B cell (primary cell): ENCODE measurements at regions not wholly inside any gene's neighbourhood (a gene's known extent, or its start where the extent isn't known, plus 50 kb on each side); places are given as distances from the start of the nearest gene placed in this dataset.

ENCODE experiments used
- ATAC-seq: fragments of 200-7000 bp; cut with Tn5 transposase; one replicate; pipeline ENCODE4 v1.10.0; 2021; ENCODE audit warnings: low read depth, mild to moderate bottlenecking, moderate number of reproducible peaks, moderate library complexity
- CTCF ChIA-PET: fragments of 350-600 bp; sonication (Branson Sonifier 250); formaldehyde crosslinking; loops from one replicate; lab custom pipeline; 2021; ENCODE audit warnings: antibody characterized with exemption, inconsistent platforms; lab: Charles Lee
- POLR2A ChIA-PET: fragments of 350-600 bp; sonication (Branson Sonifier 250); formaldehyde crosslinking; loops from one replicate; lab custom pipeline; 2021; ENCODE audit warnings: antibody characterized with exemption; lab: Charles Lee
- DNase-seq: peaks from one replicate; pipeline ENCODE4 v3.0.0; 2013
- H2AFZ ChIP-seq: 2 replicates; pipeline ENCODE4 v1.6.1; 2012; ENCODE audit warnings: mild to moderate bottlenecking, low read depth, low read length; ENCODE audit not compliant: insufficient read depth, poor library complexity, severe bottlenecking
- H3K27ac ChIP-seq, 2 donors: 1 replicate in 1 of 2; 2 replicates in 1 of 2; pipeline ENCODE4 v1.5.1; 2012 to 2013; ENCODE audit warnings: low read length in 2 of 2, mild to moderate bottlenecking in 2 of 2, moderate library complexity in 1 of 2
- H3K27me3 ChIP-seq, 4 experiments: fragments of 200-600 bp in 1 of 4; sonication (generic) in 1 of 4; replicated peaks in 1 of 4; 1 replicate in 2 of 4; 2 replicates in 2 of 4; pipeline versions ENCODE4 v1.6.1 to v1.7.0; 2013 to 2016; ENCODE audit warnings: low read length in 3 of 4, mild to moderate bottlenecking in 2 of 4, mixed read lengths in 1 of 4, moderate library complexity in 1 of 4; ENCODE audit not compliant: insufficient read depth in 4 of 4, control insufficient read depth in 3 of 4; ENCODE audit errors: control extremely low read depth in 1 of 4
- H3K36me3 ChIP-seq, 2 experiments: replicated peaks in 1 of 2; 1 replicate in 1 of 2; 2 replicates in 1 of 2; pipeline versions ENCODE4 v1.6.1 to v1.7.1; 2013; ENCODE audit warnings: low read length in 1 of 2; ENCODE audit not compliant: insufficient read depth in 2 of 2, control insufficient read depth in 1 of 2; ENCODE audit errors: control extremely low read depth in 1 of 2, extremely low read depth in 1 of 2
- H3K4me1 ChIP-seq, 2 donors: fragments of 200-600 bp in 1 of 2; sonication (generic) in 1 of 2; 1 replicate in 1 of 2; 2 replicates in 1 of 2; pipeline versions ENCODE4 v1.5.1 to v1.6.1; 2013 to 2017; ENCODE audit warnings: low read length in 2 of 2; ENCODE audit not compliant: control insufficient read depth in 2 of 2, insufficient read depth in 2 of 2
- H3K4me2 ChIP-seq: replicated peaks from 2 replicates; pipeline ENCODE3; 2012; ENCODE audit warnings: mild to moderate bottlenecking, low read depth, low read length; ENCODE audit not compliant: poor library complexity, severe bottlenecking
- H3K4me3 ChIP-seq, 5 experiments: fragments of 200-600 bp in 1 of 5; sonication (generic) in 1 of 5; 1 replicate in 3 of 5; 2 replicates in 2 of 5; pipeline versions ENCODE4 v1.5.1 to v1.7.0; 2011 to 2016; ENCODE audit warnings: low read length in 4 of 5, mild to moderate bottlenecking in 4 of 5, low read depth in 2 of 5, control low read depth in 1 of 5, moderate library complexity in 1 of 5; ENCODE audit not compliant: insufficient read depth in 1 of 5; ENCODE audit errors: control extremely low read depth in 1 of 5, extremely low read depth in 1 of 5
- H3K79me2 ChIP-seq: fragments of 200-600 bp; sonication (generic); one replicate; pipeline ENCODE4 v1.6.0; 2016; ENCODE audit warnings: low read length; ENCODE audit not compliant: control insufficient read depth, insufficient read depth
- H3K9ac ChIP-seq: fragments of 200-600 bp; sonication (generic); 2 replicates; pipeline ENCODE4 v1.6.1; 2017; ENCODE audit warnings: mild to moderate bottlenecking, low read length, moderate library complexity
- H3K9me3 ChIP-seq, 3 donors: one replicate each; pipeline versions ENCODE4 v1.6.1 to v1.7.1; 2013; ENCODE audit warnings: low read length in 2 of 3; ENCODE audit not compliant: control insufficient read depth in 2 of 3, insufficient read depth in 1 of 3; ENCODE audit errors: control extremely low read depth in 1 of 3
- H4K20me1 ChIP-seq: 2 replicates; pipeline ENCODE4 v1.6.0; 2012; ENCODE audit warnings: mild to moderate bottlenecking, low read length; ENCODE audit not compliant: insufficient read depth, control insufficient read depth, poor library complexity, severe bottlenecking
- H3K27ac Mint-ChIP-seq: one replicate; pipeline ENCODE4 v1.8.0; 2021; ENCODE audit warnings: mixed read lengths
- H3K27me3 Mint-ChIP-seq: one replicate; pipeline ENCODE4 v1.8.0; 2021; ENCODE audit warnings: mixed read lengths
- H3K4me1 Mint-ChIP-seq: one replicate; pipeline ENCODE4 v1.8.0; 2021; ENCODE audit warnings: mixed read lengths
- H3K4me3 Mint-ChIP-seq: one replicate; pipeline ENCODE4 v1.8.0; 2021; ENCODE audit warnings: mixed read lengths
- H3K9me3 Mint-ChIP-seq: one replicate; pipeline ENCODE4 v1.8.0; 2022; ENCODE audit warnings: mixed read lengths; ENCODE audit not compliant: insufficient read depth
- CTCF ChIP-seq: fragments of 200-600 bp; IDR thresholded peaks from one replicate; pipeline ENCODE4 v1.8.0; 2022; ENCODE audit warnings: antibody characterized with exemption, mild to moderate bottlenecking
- EZH2 ChIP-seq: IDR thresholded peaks from 2 replicates; pipeline ENCODE4 v1.6.1; 2012; ENCODE audit warnings: borderline replicate concordance, low read depth, mild to moderate bottlenecking, moderate library complexity, low read length; ENCODE audit not compliant: insufficient read depth, poor library complexity, severe bottlenecking
- WGBS: methylation state at CpG from one replicate; pipeline ENCODE4 v1.1.5; 2013; ENCODE audit warnings: missing lambda C conversion rate; ENCODE audit not compliant: insufficient coverage; 5-methylcytosine and 5-hydroxymethylcytosine counted together
- intact Hi-C: fragments of 100-400 bp; cut with micrococcal nuclease; formaldehyde crosslinking; loops from one replicate; pipeline ENCODE4 v1.10.0; 2022

- ChIA-PET CTCF (no interaction called here), POLR2A (no interaction called here)
- H3K4me3 Mint-ChIP-seq, result no peak overlapping the region
Measured at GRCh38 chr6:82521369-82521768, 157.8 kb downstream of the TPBG start.

GRCh38 chr6:82521861-82522260 lies 158.2 kb downstream of the TPBG start:
- no peak for TF ChIP-seq CTCF
- TF ChIP-seq EZH2, result no peak
- Mint-ChIP-seq H3K9me3 (peaks cover 4% of the 10 kb centered on the region), H3K27me3 (no peaks in the 10 kb centered on the region), H3K4me1 (no peaks in the 10 kb centered on the region), H3K27ac (no peak overlapping the region), H3K4me3 (no peak overlapping the region)
- H3K4me1 ChIP-seq, result no peaks in the 10 kb centered on the region
- H3K9me3 ChIP-seq, result peaks cover 0 to 2% (median 0%) of the 10 kb centered on the region in 3 donors
- no peaks in the 10 kb centered on the region for H4K20me1 ChIP-seq
- no CpG with 5 or more reads among the region's 2 CpGs for WGBS
- intact Hi-C loops, result no loop called here
- POLR2A ChIA-PET, result no interaction called here
- DNase-seq (no peak), ATAC-seq (no peak)
- no peaks in the 10 kb centered on the region for H3K36me3 ChIP-seq
- H3K27ac ChIP-seq, result no peak overlapping the region
- no peak overlapping the region for H3K4me3 ChIP-seq
- H3K4me2 ChIP-seq, result no peak overlapping the region
- H3K27me3 ChIP-seq, result no peaks in the 10 kb centered on the region
- H3K79me2 ChIP-seq, result no peaks in the 10 kb centered on the region
- CTCF ChIA-PET, result no interaction called here
- H3K9ac ChIP-seq, result no peak overlapping the region
- H2AFZ ChIP-seq, result no peak overlapping the region

More at GRCh38 chr6:82521369-82521768, 157.8 kb downstream of the TPBG start:
- Histone ChIP-seq H3K4me1 (no peaks in the 10 kb centered on the region), H3K27ac (no peak overlapping the region), H3K9me3 (peaks cover 0 to 2% (median 0%) of the 10 kb centered on the region in 3 donors), H3K4me3 (no peak overlapping the region), H3K36me3 (no peaks in the 10 kb centered on the region), H4K20me1 (no peaks in the 10 kb centered on the region), H3K9ac (no peak overlapping the region), H3K79me2 (no peaks in the 10 kb centered on the region), H2AFZ (no peak overlapping the region), H3K4me2 (no peak overlapping the region), H3K27me3 (no peaks in the 10 kb centered on the region)
- intact Hi-C loops, result no loop called here
- Mint-ChIP-seq H3K27ac (no peak overlapping the region), H3K27me3 (no peaks in the 10 kb centered on the region), H3K9me3 (peaks cover 4% of the 10 kb centered on the region), H3K4me1 (no peaks in the 10 kb centered on the region)
- WGBS, result 83% methylated on average over 1 of the region's 1 CpG
- TF ChIP-seq EZH2 (no peak), CTCF (no peak)
- DNase-seq, result no peak
- no peak for ATAC-seq
